Liver (tissue), 8 donors: ENCODE measurements at regions not wholly inside any gene's neighbourhood (a gene's known extent, or its start where the extent isn't known, plus 50 kb on each side); places are given as distances from the start of the nearest gene placed in this dataset.

Source experiments
- DNase-seq: peaks from one replicate; pipeline ENCODE4 v3.0.0-alpha.2; 2017; ENCODE audit warnings: low spot score
- H3K27ac ChIP-seq, 2 donors: one replicate each; pipeline ENCODE4 v1.7.0; 2013; ENCODE audit warnings: inconsistent platforms in 2 of 2, low read length in 2 of 2, control low read depth in 1 of 2, low read depth in 1 of 2, mild to moderate bottlenecking in 1 of 2
- H3K27me3 ChIP-seq, 4 donors: one replicate each; pipeline versions ENCODE4 v1.6.1 to v1.7.0; 2013; ENCODE audit warnings: low read length in 3 of 4, inconsistent platforms in 1 of 4, mild to moderate bottlenecking in 1 of 4, moderate library complexity in 1 of 4; ENCODE audit not compliant: control insufficient read depth in 4 of 4, insufficient read depth in 4 of 4
- H3K36me3 ChIP-seq, 4 donors: one replicate each; pipeline versions ENCODE4 v1.6.1 to v1.7.0; 2013; ENCODE audit warnings: low read length in 3 of 4, mild to moderate bottlenecking in 3 of 4, low read depth in 1 of 4, moderate library complexity in 1 of 4; ENCODE audit not compliant: control insufficient read depth in 4 of 4, insufficient read depth in 3 of 4
- H3K4me1 ChIP-seq, 4 donors: one replicate each; pipeline versions ENCODE4 v1.6.1 to v1.7.0; 2013; ENCODE audit warnings: low read length in 3 of 4, mild to moderate bottlenecking in 3 of 4, moderate library complexity in 1 of 4; ENCODE audit not compliant: control insufficient read depth in 4 of 4, insufficient read depth in 4 of 4
- H3K4me3 ChIP-seq, 3 donors: one replicate each; pipeline versions ENCODE4 v1.6.1 to v1.7.0; 2013; ENCODE audit warnings: low read length in 3 of 3, control low read depth in 1 of 3, low read depth in 1 of 3, mild to moderate bottlenecking in 1 of 3
- H3K9ac ChIP-seq, 2 donors: one replicate each; pipeline ENCODE4 v1.7.0; 2013; ENCODE audit warnings: low read length in 2 of 2, mild to moderate bottlenecking in 2 of 2, moderate library complexity in 2 of 2, control low read depth in 1 of 2, low read depth in 1 of 2
- H3K9me3 ChIP-seq, 4 donors: one replicate each; pipeline versions ENCODE4 v1.6.1 to v1.7.0; 2013; ENCODE audit warnings: low read length in 3 of 4; ENCODE audit not compliant: control insufficient read depth in 4 of 4
- EGR1 ChIP-seq, 2 donors: IDR thresholded peaks; 2 replicates each; pipeline ENCODE4 v1.6.1; 2016 to 2018; ENCODE audit warnings: antibody characterized with exemption in 2 of 2, low read depth in 2 of 2
- FOXA1 ChIP-seq: IDR thresholded peaks from 2 replicates; pipeline ENCODE4 v1.6.1; 2016; ENCODE audit warnings: antibody characterized with exemption
- FOXA2 ChIP-seq: IDR thresholded peaks from 2 replicates; pipeline ENCODE4 v1.6.1; 2016; ENCODE audit warnings: antibody characterized with exemption
- GABPA ChIP-seq, 2 donors: IDR thresholded peaks in 1 of 2; conservative IDR thresholded peaks in 1 of 2; 2 replicates each; pipeline ENCODE4 v1.6.1; 2016; ENCODE audit warnings: antibody characterized with exemption in 2 of 2, mild to moderate bottlenecking in 1 of 2, moderate library complexity in 1 of 2
- HNF4A ChIP-seq, 2 donors: conservative IDR thresholded peaks; 2 replicates each; pipeline ENCODE4 v1.6.1; 2016; ENCODE audit warnings: antibody characterized with exemption in 2 of 2, mild to moderate bottlenecking in 2 of 2
- HNF4G ChIP-seq: IDR thresholded peaks from 2 replicates; pipeline ENCODE4 v1.6.1; 2016; ENCODE audit warnings: antibody characterized with exemption
- JUND ChIP-seq, 2 donors: IDR thresholded peaks; 2 replicates each; pipeline ENCODE4 v1.6.1; 2016; ENCODE audit warnings: antibody characterized with exemption in 2 of 2
- NR2F2 ChIP-seq: IDR thresholded peaks from 2 replicates; pipeline ENCODE4 v1.6.1; 2016; ENCODE audit warnings: antibody characterized with exemption
- RAD21 ChIP-seq, 2 donors: IDR thresholded peaks; 2 replicates each; pipeline ENCODE4 v1.6.1; 2016; ENCODE audit warnings: antibody characterized with exemption in 2 of 2, mild to moderate bottlenecking in 2 of 2
- RXRA ChIP-seq, 2 donors: IDR thresholded peaks; 2 replicates each; pipeline ENCODE4 v1.6.1; 2017 to 2018; ENCODE audit warnings: antibody characterized with exemption in 2 of 2, mild to moderate bottlenecking in 1 of 2
- SP1 ChIP-seq: IDR thresholded peaks from 2 replicates; pipeline ENCODE4 v1.6.1; 2018; ENCODE audit warnings: antibody characterized with exemption, mild to moderate bottlenecking
- TAF1 ChIP-seq: conservative IDR thresholded peaks from 2 replicates; pipeline ENCODE4 v1.6.1; 2016; ENCODE audit warnings: antibody characterized with exemption, mild to moderate bottlenecking
- YY1 ChIP-seq: IDR thresholded peaks from 2 replicates; pipeline ENCODE4 v1.6.1; 2016; ENCODE audit warnings: antibody characterized with exemption, mild to moderate bottlenecking
- WGBS: extraction: QIAGEN DNeasy Blood & Tissue Kit; methylation state at CpG from one replicate; pipeline ENCODE4 v1.1.7; 2013; 5-methylcytosine and 5-hydroxymethylcytosine counted together
- TF ChIP-seq, protein P1 (sequence below): IDR thresholded peaks from 2 replicates; pipeline ENCODE4 v1.6.1; 2016; ENCODE audit warnings: antibody characterized with exemption
- TF ChIP-seq, protein P2 (sequence below): IDR thresholded peaks from 2 replicates; pipeline ENCODE4 v1.6.1; 2016; ENCODE audit warnings: antibody characterized with exemption, mild to moderate bottlenecking
- TF ChIP-seq, protein P3 (sequence below): IDR thresholded peaks from 2 replicates; pipeline ENCODE4 v1.6.1; 2016; ENCODE audit warnings: antibody characterized with exemption
- TF ChIP-seq, protein P4 (sequence below): fragments of 150-350 bp; IDR thresholded peaks from 2 replicates; pipeline ENCODE4 v1.5.1; 2017; ENCODE audit warnings: improper control_type of control experiment, low read depth, low read length; ENCODE audit not compliant: missing input control
- TF ChIP-seq, protein P5 (sequence below): IDR thresholded peaks from 2 replicates; pipeline ENCODE4 v1.6.1; 2016; ENCODE audit warnings: antibody characterized with exemption
- donor health status: healthy.
- donor health status: healthy.
- donor health status: healthy.
- donor health status: healthy.
- donor health status: healthy.

DNA sequence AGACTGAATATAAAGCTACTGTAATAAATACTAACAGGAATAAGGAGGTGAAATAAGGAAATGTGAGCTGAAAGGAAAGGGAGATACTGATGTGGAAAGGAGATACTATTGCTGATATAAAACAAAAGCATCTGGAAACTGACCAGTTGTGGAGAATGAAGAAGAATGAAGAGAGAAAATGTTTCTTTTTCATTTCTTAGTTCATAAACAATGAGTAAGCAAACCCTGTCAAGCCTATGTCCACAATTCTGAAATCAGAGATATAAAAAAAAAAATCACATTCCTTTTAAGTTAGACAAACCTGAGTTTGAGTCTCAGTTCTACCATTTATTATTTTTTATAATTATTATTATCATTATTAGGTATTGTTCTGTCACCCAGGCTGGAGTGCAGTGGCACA, 121.6 kb upstream of the GJE1 start:
- Histone ChIP-seq H3K27ac (no peak overlapping the region), H3K4me3 (no peak overlapping the region), H3K9ac (no peak overlapping the region), H3K9me3 (no peaks in the 10 kb centered on the region), H3K4me1 (no peaks in the 10 kb centered on the region), H3K36me3 (no peaks in the 10 kb centered on the region), H3K27me3 (no peaks in the 10 kb centered on the region)
- no peak for DNase-seq
- TF ChIP-seq JUND (IDR thresholded peaks at IDR 0.05) (no peak), HNF4A (conservative IDR thresholded peaks at IDR 0.05) (no peak), FOXA1 (no peak), TAF1 (no peak), EGR1 (IDR thresholded peaks at IDR 0.05; ENCODE audit: low read depth in 2 of 2) (no peak), HNF4G (no peak), GABPA (IDR thresholded peaks at IDR 0.05 in 1 of 2, conservative IDR thresholded peaks at IDR 0.05 in 1 of 2) (no peak), NR2F2 (no peak), RAD21 (IDR thresholded peaks at IDR 0.05) (no peak), RXRA (IDR thresholded peaks at IDR 0.05) (no peak)
- TF ChIP-seq, protein P1, sequence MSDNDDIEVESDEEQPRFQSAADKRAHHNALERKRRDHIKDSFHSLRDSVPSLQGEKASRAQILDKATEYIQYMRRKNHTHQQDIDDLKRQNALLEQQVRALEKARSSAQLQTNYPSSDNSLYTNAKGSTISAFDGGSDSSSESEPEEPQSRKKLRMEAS, result no peak
- TF ChIP-seq, protein P2, sequence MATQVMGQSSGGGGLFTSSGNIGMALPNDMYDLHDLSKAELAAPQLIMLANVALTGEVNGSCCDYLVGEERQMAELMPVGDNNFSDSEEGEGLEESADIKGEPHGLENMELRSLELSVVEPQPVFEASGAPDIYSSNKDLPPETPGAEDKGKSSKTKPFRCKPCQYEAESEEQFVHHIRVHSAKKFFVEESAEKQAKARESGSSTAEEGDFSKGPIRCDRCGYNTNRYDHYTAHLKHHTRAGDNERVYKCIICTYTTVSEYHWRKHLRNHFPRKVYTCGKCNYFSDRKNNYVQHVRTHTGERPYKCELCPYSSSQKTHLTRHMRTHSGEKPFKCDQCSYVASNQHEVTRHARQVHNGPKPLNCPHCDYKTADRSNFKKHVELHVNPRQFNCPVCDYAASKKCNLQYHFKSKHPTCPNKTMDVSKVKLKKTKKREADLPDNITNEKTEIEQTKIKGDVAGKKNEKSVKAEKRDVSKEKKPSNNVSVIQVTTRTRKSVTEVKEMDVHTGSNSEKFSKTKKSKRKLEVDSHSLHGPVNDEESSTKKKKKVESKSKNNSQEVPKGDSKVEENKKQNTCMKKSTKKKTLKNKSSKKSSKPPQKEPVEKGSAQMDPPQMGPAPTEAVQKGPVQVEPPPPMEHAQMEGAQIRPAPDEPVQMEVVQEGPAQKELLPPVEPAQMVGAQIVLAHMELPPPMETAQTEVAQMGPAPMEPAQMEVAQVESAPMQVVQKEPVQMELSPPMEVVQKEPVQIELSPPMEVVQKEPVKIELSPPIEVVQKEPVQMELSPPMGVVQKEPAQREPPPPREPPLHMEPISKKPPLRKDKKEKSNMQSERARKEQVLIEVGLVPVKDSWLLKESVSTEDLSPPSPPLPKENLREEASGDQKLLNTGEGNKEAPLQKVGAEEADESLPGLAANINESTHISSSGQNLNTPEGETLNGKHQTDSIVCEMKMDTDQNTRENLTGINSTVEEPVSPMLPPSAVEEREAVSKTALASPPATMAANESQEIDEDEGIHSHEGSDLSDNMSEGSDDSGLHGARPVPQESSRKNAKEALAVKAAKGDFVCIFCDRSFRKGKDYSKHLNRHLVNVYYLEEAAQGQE, result no peak
- TF ChIP-seq, protein P3, sequence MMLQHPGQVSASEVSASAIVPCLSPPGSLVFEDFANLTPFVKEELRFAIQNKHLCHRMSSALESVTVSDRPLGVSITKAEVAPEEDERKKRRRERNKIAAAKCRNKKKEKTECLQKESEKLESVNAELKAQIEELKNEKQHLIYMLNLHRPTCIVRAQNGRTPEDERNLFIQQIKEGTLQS, result no peak

DNA sequence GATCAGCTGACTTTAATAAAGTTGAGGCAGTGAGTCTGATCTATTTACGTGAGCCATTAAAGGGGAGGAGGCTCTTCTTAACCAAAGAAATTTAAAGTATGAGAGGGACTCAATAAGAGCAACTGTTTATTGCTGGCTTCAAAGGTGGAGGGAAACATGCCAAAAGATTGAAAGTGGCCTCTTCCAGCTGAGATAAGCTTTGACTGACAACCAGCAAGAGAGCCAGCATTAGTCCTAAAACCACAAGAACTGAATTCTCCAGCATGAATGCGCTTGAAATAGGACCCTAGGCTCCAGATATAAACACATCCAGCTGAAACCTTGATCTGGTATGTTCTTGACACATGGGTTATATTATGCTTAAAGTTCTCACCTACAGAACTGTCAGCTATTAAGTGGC, 123.1 kb upstream of the GJE1 start:
- WGBS, result 71% methylated on average over 2 of the region's 2 CpGs
- TF ChIP-seq, protein P1, result no peak
- TF ChIP-seq FOXA1 (no peak), JUND (IDR thresholded peaks at IDR 0.05) (no peak), YY1 (no peak), EGR1 (IDR thresholded peaks at IDR 0.05; ENCODE audit: low read depth in 2 of 2) (no peak), NR2F2 (no peak), SP1 (no peak), RXRA (IDR thresholded peaks at IDR 0.05) (no peak), FOXA2 (no peak), GABPA (IDR thresholded peaks at IDR 0.05 in 1 of 2, conservative IDR thresholded peaks at IDR 0.05 in 1 of 2) (no peak), HNF4G (no peak), HNF4A (conservative IDR thresholded peaks at IDR 0.05) (no peak)
- TF ChIP-seq, protein P3, result no peak
- TF ChIP-seq, protein P2, result no peak
- TF ChIP-seq, protein P4, sequence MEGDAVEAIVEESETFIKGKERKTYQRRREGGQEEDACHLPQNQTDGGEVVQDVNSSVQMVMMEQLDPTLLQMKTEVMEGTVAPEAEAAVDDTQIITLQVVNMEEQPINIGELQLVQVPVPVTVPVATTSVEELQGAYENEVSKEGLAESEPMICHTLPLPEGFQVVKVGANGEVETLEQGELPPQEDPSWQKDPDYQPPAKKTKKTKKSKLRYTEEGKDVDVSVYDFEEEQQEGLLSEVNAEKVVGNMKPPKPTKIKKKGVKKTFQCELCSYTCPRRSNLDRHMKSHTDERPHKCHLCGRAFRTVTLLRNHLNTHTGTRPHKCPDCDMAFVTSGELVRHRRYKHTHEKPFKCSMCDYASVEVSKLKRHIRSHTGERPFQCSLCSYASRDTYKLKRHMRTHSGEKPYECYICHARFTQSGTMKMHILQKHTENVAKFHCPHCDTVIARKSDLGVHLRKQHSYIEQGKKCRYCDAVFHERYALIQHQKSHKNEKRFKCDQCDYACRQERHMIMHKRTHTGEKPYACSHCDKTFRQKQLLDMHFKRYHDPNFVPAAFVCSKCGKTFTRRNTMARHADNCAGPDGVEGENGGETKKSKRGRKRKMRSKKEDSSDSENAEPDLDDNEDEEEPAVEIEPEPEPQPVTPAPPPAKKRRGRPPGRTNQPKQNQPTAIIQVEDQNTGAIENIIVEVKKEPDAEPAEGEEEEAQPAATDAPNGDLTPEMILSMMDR, result no peak
- TF ChIP-seq, protein P5, sequence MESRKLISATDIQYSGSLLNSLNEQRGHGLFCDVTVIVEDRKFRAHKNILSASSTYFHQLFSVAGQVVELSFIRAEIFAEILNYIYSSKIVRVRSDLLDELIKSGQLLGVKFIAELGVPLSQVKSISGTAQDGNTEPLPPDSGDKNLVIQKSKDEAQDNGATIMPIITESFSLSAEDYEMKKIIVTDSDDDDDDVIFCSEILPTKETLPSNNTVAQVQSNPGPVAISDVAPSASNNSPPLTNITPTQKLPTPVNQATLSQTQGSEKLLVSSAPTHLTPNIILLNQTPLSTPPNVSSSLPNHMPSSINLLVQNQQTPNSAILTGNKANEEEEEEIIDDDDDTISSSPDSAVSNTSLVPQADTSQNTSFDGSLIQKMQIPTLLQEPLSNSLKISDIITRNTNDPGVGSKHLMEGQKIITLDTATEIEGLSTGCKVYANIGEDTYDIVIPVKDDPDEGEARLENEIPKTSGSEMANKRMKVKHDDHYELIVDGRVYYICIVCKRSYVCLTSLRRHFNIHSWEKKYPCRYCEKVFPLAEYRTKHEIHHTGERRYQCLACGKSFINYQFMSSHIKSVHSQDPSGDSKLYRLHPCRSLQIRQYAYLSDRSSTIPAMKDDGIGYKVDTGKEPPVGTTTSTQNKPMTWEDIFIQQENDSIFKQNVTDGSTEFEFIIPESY, result no peak
- Histone ChIP-seq H3K9me3 (no peaks in the 10 kb centered on the region), H3K9ac (no peak overlapping the region), H3K36me3 (no peaks in the 10 kb centered on the region), H3K4me1 (no peaks in the 10 kb centered on the region), H3K27ac (no peak overlapping the region), H3K27me3 (no peaks in the 10 kb centered on the region), H3K4me3 (no peak overlapping the region)
- DNase-seq, result no peak
